ENCODE measurements at regions not wholly inside any gene's neighbourhood (a gene's known extent, or its start where the extent isn't known, plus 50 kb on each side); places are given as distances from the start of the nearest gene placed in this dataset.

- TF ChIP-seq CTCF (conservative IDR thresholded peaks at IDR 0.05) (no peak), EZH2 (IDR thresholded peaks at IDR 0.05; ENCODE audit: low read depth) (no peak)
Observed at GRCh38 chr2:151191001-151191400, 70.7 kb downstream of the RBM43 start.

Measured in PC-9 (cell line).